Activated T-cell treated with anti-CD3 and anti-CD28 coated beads, Interleukin-2, amount 50 U/mL, for 72 hours (primary cell): ENCODE measurements at regions not wholly inside any gene's neighbourhood (a gene's known extent, or its start where the extent isn't known, plus 50 kb on each side); places are given as distances from the start of the nearest gene placed in this dataset.

ENCODE experiments used
- ATAC-seq, 2 donors: fragments of 150-1000 bp; cut with Tn5 transposase; replicated peaks in 1 of 2; 2 replicates each; pipeline ENCODE4 v1.10.0; 2021; ENCODE audit warnings: moderate library complexity in 2 of 2, mild to moderate bottlenecking in 1 of 2
- DNase-seq, 2 donors: peaks; one replicate each; pipeline ENCODE4 v3.0.0; 2021 to 2022; ENCODE audit warnings: mixed read lengths in 1 of 2
- H3K27ac Mint-ChIP-seq: one replicate; pipeline ENCODE4 v1.8.0; 2022; ENCODE audit warnings: mild to moderate bottlenecking, moderate library complexity, mixed read lengths
- H3K27me3 Mint-ChIP-seq: one replicate; pipeline ENCODE4 v1.8.0; 2022; ENCODE audit warnings: low read depth, mixed read lengths
- H3K36me3 Mint-ChIP-seq, 2 donors: one replicate each; pipeline ENCODE4 v1.8.0; 2022; ENCODE audit warnings: mixed read lengths in 2 of 2, mild to moderate bottlenecking in 1 of 2; ENCODE audit not compliant: insufficient read depth in 2 of 2
- H3K4me1 Mint-ChIP-seq: one replicate; pipeline ENCODE4 v1.8.0; 2022; ENCODE audit warnings: low read depth, mixed read lengths
- H3K4me3 Mint-ChIP-seq, 2 donors: one replicate each; pipeline ENCODE4 v1.8.0; 2022; ENCODE audit warnings: mild to moderate bottlenecking in 2 of 2, mixed read lengths in 2 of 2, moderate library complexity in 2 of 2
- H3K9me3 Mint-ChIP-seq, 2 donors: one replicate each; pipeline ENCODE4 v1.8.0; 2022; ENCODE audit warnings: mixed read lengths in 2 of 2

GRCh38 chr1:221097479-221098281, 218.4 kb downstream of the HLX start:
- DNase-seq (no peak), ATAC-seq (peak; percentile 82 to 84)
- peak overlapping the region; percentile 70 for H3K27ac Mint-ChIP-seq
- peaks cover 14% of the 10 kb centered on the region for H3K4me1 Mint-ChIP-seq
- H3K27me3 Mint-ChIP-seq = no peaks in the 10 kb centered on the region
- peak overlapping the region in 1 of 2 donors; percentile 1 for H3K4me3 Mint-ChIP-seq
- peaks cover 3 to 4% of the 10 kb centered on the region in 2 donors for H3K36me3 Mint-ChIP-seq
- H3K9me3 Mint-ChIP-seq = peaks cover 8 to 13% of the 10 kb centered on the region in 2 donors

DNA sequence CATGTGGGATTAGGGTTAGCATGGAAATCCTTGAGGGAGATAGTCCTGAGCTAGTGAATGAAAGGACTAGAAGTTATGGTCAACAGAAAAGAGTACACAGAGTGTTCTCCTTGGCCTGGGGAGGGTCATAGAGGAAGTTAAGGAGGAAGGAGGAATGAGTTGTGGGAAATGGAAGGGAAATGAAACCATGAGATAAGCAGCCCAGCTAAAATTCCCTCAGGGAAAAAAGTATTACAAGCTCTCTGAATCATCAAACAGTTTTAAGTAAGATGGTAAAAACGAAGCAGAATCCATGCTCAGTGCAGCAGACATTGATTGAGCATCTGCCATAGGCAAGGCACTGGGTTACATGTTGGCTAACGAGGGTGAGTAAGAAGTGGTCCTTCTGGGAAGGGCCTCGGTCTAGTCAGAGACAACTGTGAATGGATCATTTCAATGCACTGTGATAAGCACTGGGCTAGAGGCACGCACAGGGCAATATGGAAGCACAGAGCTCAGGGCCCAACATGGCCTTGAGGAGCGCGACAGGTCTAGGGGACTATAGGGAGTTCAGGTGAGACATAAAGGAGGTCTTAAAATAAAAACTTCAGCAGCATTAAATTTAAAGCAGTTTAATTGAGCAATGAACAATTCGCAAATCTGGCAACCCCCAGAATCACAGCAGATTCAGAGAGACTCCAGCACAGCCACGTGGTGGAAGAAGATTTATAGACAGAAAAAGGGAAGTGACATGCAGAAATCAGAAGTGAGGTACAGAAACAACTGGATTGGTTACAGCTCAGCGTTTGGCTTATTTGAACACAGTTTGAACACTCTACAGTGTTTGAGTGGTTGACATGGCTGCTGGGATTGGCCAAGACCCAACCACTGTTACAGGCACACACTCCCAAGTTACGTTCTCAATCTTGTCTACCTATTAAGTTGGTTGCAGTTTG, 219.5 kb downstream of the HLX start:
- H3K4me1 Mint-ChIP-seq = peaks cover 14% of the 10 kb centered on the region
- ATAC-seq (no peak), DNase-seq (no peak)
- H3K27me3 Mint-ChIP-seq = no peaks in the 10 kb centered on the region
- H3K9me3 Mint-ChIP-seq = peaks cover 8 to 13% of the 10 kb centered on the region in 2 donors
- peaks cover 3 to 4% of the 10 kb centered on the region in 2 donors for H3K36me3 Mint-ChIP-seq
- H3K4me3 Mint-ChIP-seq = peak overlapping the region; percentile 1 to 2
- H3K27ac Mint-ChIP-seq = peak overlapping the region; percentile 70

DNA sequence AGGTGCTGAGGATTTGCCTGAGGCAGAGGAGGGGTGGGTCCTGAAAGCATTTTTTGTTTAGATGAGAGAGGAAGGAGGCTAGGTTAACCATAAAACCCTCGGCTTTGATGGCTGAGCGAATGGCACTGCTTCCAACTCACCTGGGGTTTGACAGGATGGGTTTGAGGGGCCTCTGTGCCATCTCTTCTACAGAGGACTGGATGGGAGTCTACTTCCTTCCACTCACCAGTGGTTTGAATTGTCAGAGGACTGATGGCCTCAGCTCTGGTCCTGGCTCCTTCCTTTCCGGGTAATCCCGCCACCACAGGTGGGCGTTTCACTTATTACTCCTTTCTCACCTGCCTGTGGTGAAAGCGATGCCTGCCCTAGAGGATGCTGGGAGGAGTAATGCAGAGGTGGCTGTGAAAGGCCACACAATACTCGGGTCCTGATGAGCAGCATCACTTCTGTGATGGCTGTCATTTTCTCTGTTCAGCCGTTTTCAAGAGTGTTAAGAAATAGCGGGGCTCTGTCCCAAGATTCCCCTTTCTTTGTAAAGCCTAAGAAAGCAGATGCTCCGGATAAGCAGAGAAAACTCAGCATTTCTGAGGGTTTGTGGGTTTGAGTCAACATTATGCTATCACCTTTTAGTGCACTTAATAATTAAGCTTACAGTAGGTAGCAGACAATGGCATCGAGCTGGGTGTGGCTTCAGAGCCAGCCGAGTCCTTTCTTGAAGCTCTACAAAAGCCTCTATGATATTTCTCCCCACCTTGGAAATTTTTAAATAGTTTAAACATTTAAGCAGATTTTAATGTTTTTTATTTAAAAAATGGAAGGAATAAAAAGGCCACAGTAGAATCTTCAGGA, 220.7 kb downstream of the HLX start:
- H3K4me3 Mint-ChIP-seq = peak overlapping the region in 1 of 2 donors; percentile 5
- no peak overlapping the region for H3K27ac Mint-ChIP-seq
- DNase-seq (peak; percentile 15 to 21), ATAC-seq (peak; percentile 21 to 61)
- peaks cover 14% of the 10 kb centered on the region for H3K4me1 Mint-ChIP-seq
- H3K36me3 Mint-ChIP-seq = peaks cover 3 to 4% of the 10 kb centered on the region in 2 donors
- peaks cover 8 to 13% of the 10 kb centered on the region in 2 donors for H3K9me3 Mint-ChIP-seq
- no peaks in the 10 kb centered on the region for H3K27me3 Mint-ChIP-seq

- peaks cover 8 to 13% of the 10 kb centered on the region in 2 donors for H3K9me3 Mint-ChIP-seq
- DNase-seq (no peak), ATAC-seq (no peak)
- H3K4me1 Mint-ChIP-seq = peaks cover 14% of the 10 kb centered on the region
- H3K36me3 Mint-ChIP-seq = peaks cover 3 to 4% of the 10 kb centered on the region in 2 donors
- no peaks in the 10 kb centered on the region for H3K27me3 Mint-ChIP-seq
- no peak overlapping the region for H3K4me3 Mint-ChIP-seq
- H3K27ac Mint-ChIP-seq = no peak overlapping the region
Observed at GRCh38 chr1:221100611-221101010, 221.4 kb downstream of the HLX start.

DNA sequence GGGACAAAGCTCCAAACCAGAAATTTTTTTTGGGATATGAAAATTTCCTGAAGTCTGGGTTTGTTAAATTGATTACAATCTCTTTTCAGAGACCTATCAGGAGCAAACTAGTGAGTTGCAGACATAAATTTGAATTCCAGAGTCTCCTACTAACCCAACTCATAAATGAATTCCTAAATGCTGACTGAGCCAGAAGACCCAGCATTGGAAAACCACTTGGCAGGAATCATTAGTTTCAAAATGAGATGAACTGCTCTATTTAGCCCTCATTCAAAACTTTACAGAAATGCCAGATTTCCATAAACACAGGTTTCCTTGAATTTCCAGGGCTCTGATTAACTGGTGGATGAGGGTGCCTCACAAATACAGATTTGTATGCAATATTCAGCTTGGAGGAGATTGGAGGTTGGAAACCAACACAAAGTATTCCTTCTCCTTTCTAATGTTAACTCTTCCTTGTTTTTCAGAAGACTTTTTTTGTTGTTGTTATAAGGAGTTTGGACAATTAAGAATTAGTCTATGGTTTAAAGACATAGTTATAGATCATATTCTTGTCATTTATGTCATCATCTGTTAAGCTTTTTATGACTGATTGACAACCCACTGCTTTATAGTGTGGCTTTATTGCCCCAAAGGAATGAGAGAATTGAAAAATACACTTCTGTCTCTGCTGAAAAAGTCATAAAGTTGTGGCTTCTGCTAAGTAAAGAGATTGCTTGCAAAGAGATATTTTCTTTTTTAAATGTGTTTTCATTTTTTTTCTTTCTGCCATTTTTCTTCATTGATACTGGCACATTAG, 222.8 kb downstream of the HLX start:
- peaks cover 14% of the 10 kb centered on the region for H3K4me1 Mint-ChIP-seq
- no peak overlapping the region for H3K27ac Mint-ChIP-seq
- H3K9me3 Mint-ChIP-seq = peaks cover 8 to 13% of the 10 kb centered on the region in 2 donors
- H3K4me3 Mint-ChIP-seq = no peak overlapping the region
- ATAC-seq (no peak), DNase-seq (no peak)
- H3K36me3 Mint-ChIP-seq = peaks cover 3 to 6% of the 10 kb centered on the region in 2 donors
- no peaks in the 10 kb centered on the region for H3K27me3 Mint-ChIP-seq

GRCh38 chr1:221104596-221104995, 225.4 kb downstream of the HLX start:
- no peak for DNase-seq
- no peak for ATAC-seq
- Mint-ChIP-seq H3K9me3 (peaks cover 2 to 4% of the 10 kb centered on the region in 2 donors), H3K4me1 (peaks cover 5% of the 10 kb centered on the region), H3K36me3 (peaks cover 0 to 2% of the 10 kb centered on the region in 2 donors), H3K4me3 (no peak overlapping the region), H3K27ac (peak overlapping the region; percentile 26), H3K27me3 (no peaks in the 10 kb centered on the region)

DNA sequence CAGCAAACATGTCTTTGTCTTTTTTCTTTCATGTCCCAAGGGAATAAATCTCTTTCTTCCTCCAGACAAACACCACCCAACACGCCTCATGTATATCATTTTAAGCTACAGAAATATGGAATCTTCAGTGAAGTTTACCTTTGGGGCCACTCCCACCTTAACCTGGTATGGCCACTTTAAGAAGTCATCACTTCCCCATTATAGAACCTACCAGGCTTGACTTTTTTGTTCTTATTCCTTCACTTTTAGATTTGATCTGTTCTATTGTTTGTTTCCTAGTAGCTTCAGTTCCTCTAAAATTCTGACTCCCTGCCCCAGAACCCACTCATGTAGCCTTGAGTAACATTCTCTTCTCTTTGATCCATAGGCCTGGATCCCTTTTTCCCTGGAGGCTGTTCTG, 226.3 kb downstream of the HLX start:
- Mint-ChIP-seq H3K27me3 (no peaks in the 10 kb centered on the region), H3K27ac (no peak overlapping the region), H3K36me3 (peaks cover 0 to 2% of the 10 kb centered on the region in 2 donors), H3K9me3 (peaks cover 2 to 4% of the 10 kb centered on the region in 2 donors), H3K4me3 (no peak overlapping the region), H3K4me1 (peaks cover 2% of the 10 kb centered on the region)
- DNase-seq (no peak), ATAC-seq (no peak)

DNA sequence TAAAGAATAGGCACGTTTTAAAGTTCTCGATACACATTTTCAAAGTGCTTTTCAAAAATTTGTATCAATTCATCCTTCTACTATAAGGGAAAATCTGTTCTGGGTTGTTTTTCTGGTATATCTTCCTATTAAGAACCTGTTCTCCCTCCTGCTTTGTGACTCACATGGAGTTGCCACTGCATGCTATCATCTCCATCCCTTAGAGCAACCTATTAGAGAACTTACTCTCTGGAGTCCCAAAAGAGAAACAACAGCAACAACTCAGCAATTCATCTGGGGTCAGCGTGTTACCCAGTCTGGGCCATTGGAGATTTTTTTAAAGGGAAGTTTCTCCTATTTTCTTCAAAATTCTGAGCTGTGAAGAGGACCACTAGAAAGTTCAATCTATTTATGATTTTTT, 227.4 kb downstream of the HLX start:
- DNase-seq (no peak), ATAC-seq (no peak)
- Mint-ChIP-seq H3K4me3 (no peak overlapping the region), H3K4me1 (no peaks in the 10 kb centered on the region), H3K9me3 (peaks cover 2% of the 10 kb centered on the region in 2 donors), H3K36me3 (peaks cover 0 to 2% of the 10 kb centered on the region in 2 donors), H3K27ac (no peak overlapping the region), H3K27me3 (no peaks in the 10 kb centered on the region)

DNA sequence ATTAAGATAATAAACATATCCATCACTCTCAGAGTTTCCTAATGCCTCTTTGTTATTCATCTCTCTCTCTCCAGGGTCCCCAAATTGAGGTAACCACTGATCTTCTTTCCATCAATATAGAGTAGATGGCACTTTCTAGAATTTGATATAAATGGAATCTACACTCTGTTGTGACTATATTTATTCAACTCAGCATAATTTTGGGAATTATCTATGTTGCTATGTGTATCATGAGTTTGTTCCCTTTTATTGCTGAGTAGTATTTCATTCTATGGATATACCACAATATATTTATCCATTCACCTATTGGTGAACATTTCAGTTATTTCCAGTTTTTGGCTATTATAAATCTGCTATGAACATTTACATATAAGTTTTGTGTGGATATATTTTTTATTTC, 230.7 kb downstream of the HLX start:
- peaks cover 0 to 2% of the 10 kb centered on the region in 2 donors for H3K9me3 Mint-ChIP-seq
- no peak overlapping the region for H3K27ac Mint-ChIP-seq
- ATAC-seq (no peak), DNase-seq (no peak)
- H3K36me3 Mint-ChIP-seq = peaks cover 0 to 2% of the 10 kb centered on the region in 2 donors
- H3K4me3 Mint-ChIP-seq = no peak overlapping the region
- H3K27me3 Mint-ChIP-seq = peaks cover 4% of the 10 kb centered on the region
- H3K4me1 Mint-ChIP-seq = no peaks in the 10 kb centered on the region

DNA sequence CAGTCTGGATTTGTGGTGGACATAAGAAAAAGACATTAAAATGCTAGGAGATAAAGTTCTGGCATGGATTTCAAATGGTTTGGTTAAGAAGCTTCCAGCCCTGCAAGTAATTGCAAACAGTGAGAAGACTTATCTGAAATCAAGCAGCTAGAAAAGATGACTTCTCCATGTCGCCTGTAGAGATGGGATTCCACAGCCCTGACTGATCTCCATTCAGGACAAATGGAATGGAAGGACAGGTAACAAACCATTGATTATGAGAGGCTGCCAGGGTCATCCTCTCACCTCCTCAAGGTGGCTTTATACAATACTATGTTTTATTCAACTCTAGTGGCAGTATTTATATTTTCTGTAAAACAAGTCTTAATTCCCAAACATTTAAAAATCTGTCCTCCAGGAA, 237.9 kb downstream of the HLX start:
- H3K36me3 Mint-ChIP-seq = no peaks in the 10 kb centered on the region
- peaks cover 4% of the 10 kb centered on the region for H3K27me3 Mint-ChIP-seq
- no peak for ATAC-seq
- DNase-seq = no peak
- peaks cover 0 to 3% of the 10 kb centered on the region in 2 donors for H3K9me3 Mint-ChIP-seq
- H3K4me3 Mint-ChIP-seq = no peak overlapping the region
- no peaks in the 10 kb centered on the region for H3K4me1 Mint-ChIP-seq
- H3K27ac Mint-ChIP-seq = no peak overlapping the region

DNA sequence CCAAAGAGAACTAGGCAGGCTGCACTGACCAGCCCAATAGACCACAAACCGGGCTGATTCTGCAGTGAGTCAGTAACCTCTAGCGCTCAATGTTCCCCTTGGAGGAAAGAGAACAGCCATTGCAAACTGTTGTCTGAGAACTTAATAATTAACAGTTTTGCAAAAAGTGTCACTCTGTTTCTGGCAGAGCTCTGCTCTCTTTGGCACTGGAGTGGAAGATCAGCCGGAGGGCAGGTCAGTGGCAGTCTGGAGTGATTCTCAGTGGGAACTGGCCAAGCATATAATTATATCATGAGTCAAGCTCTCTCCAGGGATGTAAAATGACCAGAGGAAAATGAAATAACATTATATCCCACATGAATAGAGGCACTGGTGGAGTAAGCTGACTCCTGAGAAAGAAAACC, 238.3 kb downstream of the HLX start:
- H3K4me3 Mint-ChIP-seq = no peak overlapping the region
- ATAC-seq = no peak
- no peak for DNase-seq
- no peaks in the 10 kb centered on the region for H3K4me1 Mint-ChIP-seq
- H3K36me3 Mint-ChIP-seq = no peaks in the 10 kb centered on the region
- H3K27ac Mint-ChIP-seq = no peak overlapping the region
- peaks cover 4% of the 10 kb centered on the region for H3K27me3 Mint-ChIP-seq
- H3K9me3 Mint-ChIP-seq = peaks cover 0 to 3% of the 10 kb centered on the region in 2 donors
